Endothelial cell (in vitro differentiated cells): ENCODE measurements at regions not wholly inside any gene's neighbourhood (a gene's known extent, or its start where the extent isn't known, plus 50 kb on each side); places are given as distances from the start of the nearest gene placed in this dataset.

Experiments
- DNase-seq: peaks from one replicate; pipeline ENCODE4 v3.0.0; 2021; ENCODE audit warnings: low spot score
- H3K27ac Mint-ChIP-seq: one replicate; pipeline ENCODE4 v1.8.0; 2021; ENCODE audit warnings: mixed read lengths, inconsistent platforms; ENCODE audit not compliant: unreplicated experiment
- H3K27me3 Mint-ChIP-seq: one replicate; pipeline ENCODE4 v1.8.0; 2021; ENCODE audit warnings: mild to moderate bottlenecking, moderate library complexity, mixed read lengths, inconsistent platforms; ENCODE audit not compliant: unreplicated experiment
- H3K36me3 Mint-ChIP-seq: one replicate; pipeline ENCODE4 v1.8.0; 2021; ENCODE audit warnings: mild to moderate bottlenecking, low read depth, mixed read lengths, inconsistent platforms; ENCODE audit not compliant: unreplicated experiment
- H3K4me1 Mint-ChIP-seq: one replicate; pipeline ENCODE4 v1.8.0; 2021; ENCODE audit warnings: mild to moderate bottlenecking, mixed read lengths, inconsistent platforms; ENCODE audit not compliant: unreplicated experiment
- H3K4me3 Mint-ChIP-seq: one replicate; pipeline ENCODE4 v1.8.0; 2021; ENCODE audit warnings: mild to moderate bottlenecking, mixed read lengths, inconsistent platforms; ENCODE audit not compliant: unreplicated experiment
- H3K9me3 Mint-ChIP-seq: one replicate; pipeline ENCODE4 v1.8.0; 2021; ENCODE audit warnings: mixed read lengths, inconsistent platforms; ENCODE audit not compliant: unreplicated experiment
- TF ChIP-seq, protein P1 (sequence below): fragments of 200-600 bp; sonication (generic); IDR thresholded peaks from one replicate; pipeline ENCODE4 v1.5.0; 2021; ENCODE audit warnings: antibody characterized with exemption; ENCODE audit not compliant: unreplicated experiment

DNA sequence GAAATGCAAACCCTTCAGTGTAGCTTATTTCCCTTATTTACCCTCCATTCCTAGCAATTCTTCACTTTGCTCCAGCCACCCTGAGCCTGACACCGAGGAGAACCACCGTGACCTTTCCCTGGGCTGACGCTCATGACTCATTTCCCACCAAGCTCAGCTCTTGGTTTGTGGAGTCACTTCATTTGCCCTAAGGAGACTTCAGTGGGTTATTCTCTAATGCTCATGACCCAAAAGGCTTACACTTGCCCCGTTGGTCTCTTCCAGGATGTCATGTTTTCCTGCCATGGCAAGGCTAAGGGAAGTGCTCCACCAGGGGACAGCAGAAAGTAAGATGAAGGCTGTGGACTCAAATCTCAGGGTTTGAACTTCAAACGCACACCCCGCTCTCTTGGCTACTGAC, 161.0 kb downstream of the CBLN1 start:
- Mint-ChIP-seq H3K9me3 (no peaks in the 10 kb centered on the region), H3K4me1 (peaks cover 10% of the 10 kb centered on the region), H3K4me3 (no peak overlapping the region), H3K36me3 (no peaks in the 10 kb centered on the region), H3K27me3 (no peaks in the 10 kb centered on the region), H3K27ac (no peak overlapping the region)
- TF ChIP-seq, protein P1, sequence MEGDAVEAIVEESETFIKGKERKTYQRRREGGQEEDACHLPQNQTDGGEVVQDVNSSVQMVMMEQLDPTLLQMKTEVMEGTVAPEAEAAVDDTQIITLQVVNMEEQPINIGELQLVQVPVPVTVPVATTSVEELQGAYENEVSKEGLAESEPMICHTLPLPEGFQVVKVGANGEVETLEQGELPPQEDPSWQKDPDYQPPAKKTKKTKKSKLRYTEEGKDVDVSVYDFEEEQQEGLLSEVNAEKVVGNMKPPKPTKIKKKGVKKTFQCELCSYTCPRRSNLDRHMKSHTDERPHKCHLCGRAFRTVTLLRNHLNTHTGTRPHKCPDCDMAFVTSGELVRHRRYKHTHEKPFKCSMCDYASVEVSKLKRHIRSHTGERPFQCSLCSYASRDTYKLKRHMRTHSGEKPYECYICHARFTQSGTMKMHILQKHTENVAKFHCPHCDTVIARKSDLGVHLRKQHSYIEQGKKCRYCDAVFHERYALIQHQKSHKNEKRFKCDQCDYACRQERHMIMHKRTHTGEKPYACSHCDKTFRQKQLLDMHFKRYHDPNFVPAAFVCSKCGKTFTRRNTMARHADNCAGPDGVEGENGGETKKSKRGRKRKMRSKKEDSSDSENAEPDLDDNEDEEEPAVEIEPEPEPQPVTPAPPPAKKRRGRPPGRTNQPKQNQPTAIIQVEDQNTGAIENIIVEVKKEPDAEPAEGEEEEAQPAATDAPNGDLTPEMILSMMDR = no peak
- DNase-seq = no peak

DNA sequence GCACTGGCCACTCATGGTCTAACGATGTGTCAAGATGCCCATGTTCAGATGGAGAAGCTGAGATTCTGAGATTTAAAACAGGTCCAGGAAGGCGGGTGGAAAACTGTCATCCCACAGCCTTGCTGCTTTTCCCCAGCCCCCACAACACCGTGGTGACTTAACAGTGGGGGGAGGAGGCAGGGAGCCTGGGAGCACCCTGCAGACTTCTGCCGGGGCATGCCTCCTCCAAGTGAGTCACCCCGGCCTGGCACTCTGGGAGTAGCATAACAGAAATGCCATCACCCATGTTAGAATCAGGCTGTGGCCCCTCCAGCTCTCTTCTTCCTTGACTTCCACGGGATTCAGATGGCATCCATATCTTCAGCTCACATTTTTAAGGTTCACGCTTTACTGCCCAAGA, 164.8 kb downstream of the CBLN1 start:
- no peaks in the 10 kb centered on the region for H3K4me1 Mint-ChIP-seq
- no peaks in the 10 kb centered on the region for H3K36me3 Mint-ChIP-seq
- H3K27ac Mint-ChIP-seq = no peak overlapping the region
- no peaks in the 10 kb centered on the region for H3K9me3 Mint-ChIP-seq
- no peak overlapping the region for H3K4me3 Mint-ChIP-seq
- no peaks in the 10 kb centered on the region for H3K27me3 Mint-ChIP-seq
- DNase-seq = no peak
- TF ChIP-seq, protein P1 = no peak

DNA sequence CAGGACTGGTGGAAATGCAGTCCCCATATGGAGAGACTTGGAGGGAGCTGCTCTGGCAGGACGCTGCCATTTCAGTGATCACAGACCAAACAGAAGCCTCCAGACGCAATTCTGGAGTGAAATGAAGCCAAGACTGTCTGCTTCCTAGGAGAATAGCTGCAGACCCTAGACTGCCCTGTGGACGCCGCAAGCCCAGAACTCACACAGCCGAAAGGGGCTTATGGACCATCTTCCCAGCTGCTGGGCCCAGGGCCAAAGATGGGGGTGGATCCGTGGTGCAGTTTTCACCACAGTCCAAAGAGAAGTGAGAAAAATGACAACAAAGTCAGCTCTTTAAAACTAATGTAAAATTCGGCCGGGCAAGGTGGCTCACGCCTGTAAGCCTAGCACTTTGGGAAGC, 165.7 kb downstream of the CBLN1 start:
- no peaks in the 10 kb centered on the region for H3K27me3 Mint-ChIP-seq
- H3K4me3 Mint-ChIP-seq = no peak overlapping the region
- no peak for DNase-seq
- no peaks in the 10 kb centered on the region for H3K36me3 Mint-ChIP-seq
- no peaks in the 10 kb centered on the region for H3K9me3 Mint-ChIP-seq
- no peak overlapping the region for H3K27ac Mint-ChIP-seq
- TF ChIP-seq, protein P1 = no peak
- no peaks in the 10 kb centered on the region for H3K4me1 Mint-ChIP-seq

DNA sequence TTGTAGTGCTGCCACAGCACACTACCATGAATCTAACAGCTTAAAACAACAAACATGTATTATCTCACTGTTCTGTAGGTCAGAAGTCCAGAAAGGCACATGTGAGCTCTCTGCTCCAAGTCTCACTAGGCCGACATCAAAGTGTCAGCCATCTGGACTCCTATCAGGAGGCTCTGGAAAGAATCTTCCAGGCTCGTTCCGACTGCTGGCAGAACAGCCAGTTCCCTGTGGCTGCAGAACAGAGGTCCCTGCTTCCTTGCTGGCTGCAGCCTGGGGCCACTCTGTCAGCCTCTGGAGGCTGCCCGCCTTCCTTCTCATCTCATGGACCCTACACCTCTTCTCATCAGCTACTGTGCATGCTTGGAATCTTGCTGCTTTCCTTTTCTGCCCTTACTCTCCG, 168.9 kb downstream of the CBLN1 start:
- H3K27ac Mint-ChIP-seq = no peak overlapping the region
- no peaks in the 10 kb centered on the region for H3K36me3 Mint-ChIP-seq
- DNase-seq = no peak
- TF ChIP-seq, protein P1 = no peak
- no peaks in the 10 kb centered on the region for H3K9me3 Mint-ChIP-seq
- H3K27me3 Mint-ChIP-seq = no peaks in the 10 kb centered on the region
- H3K4me3 Mint-ChIP-seq = no peak overlapping the region
- H3K4me1 Mint-ChIP-seq = peaks cover 3% of the 10 kb centered on the region

DNA sequence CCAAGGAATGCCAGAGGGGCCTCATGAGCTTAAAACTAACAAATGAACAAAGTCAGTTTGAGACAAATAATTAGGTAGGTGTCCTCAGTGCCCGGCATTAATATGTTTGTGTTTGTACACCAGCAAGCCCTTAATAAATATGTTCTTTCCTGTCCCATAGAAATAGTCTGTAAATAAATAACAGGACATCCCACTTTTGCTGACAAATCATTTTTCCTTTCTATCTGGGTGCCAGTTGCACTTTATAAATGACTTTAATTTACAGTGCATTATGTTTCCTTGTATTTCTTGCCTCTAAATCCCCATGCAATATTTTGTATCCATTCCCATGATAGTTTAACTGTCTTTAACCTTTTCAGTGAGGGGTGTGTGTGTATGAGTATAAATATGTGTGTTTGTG, 170.3 kb downstream of the CBLN1 start:
- no peak for DNase-seq
- Mint-ChIP-seq H3K27ac (no peak overlapping the region), H3K4me3 (no peak overlapping the region), H3K4me1 (peaks cover 9% of the 10 kb centered on the region), H3K9me3 (no peaks in the 10 kb centered on the region), H3K27me3 (no peaks in the 10 kb centered on the region), H3K36me3 (no peaks in the 10 kb centered on the region)
- TF ChIP-seq, protein P1 = no peak
